ENCODE measurements at regions not wholly inside any gene's neighbourhood (a gene's known extent, or its start where the extent isn't known, plus 50 kb on each side); places are given as distances from the start of the nearest gene placed in this dataset.

DNA sequence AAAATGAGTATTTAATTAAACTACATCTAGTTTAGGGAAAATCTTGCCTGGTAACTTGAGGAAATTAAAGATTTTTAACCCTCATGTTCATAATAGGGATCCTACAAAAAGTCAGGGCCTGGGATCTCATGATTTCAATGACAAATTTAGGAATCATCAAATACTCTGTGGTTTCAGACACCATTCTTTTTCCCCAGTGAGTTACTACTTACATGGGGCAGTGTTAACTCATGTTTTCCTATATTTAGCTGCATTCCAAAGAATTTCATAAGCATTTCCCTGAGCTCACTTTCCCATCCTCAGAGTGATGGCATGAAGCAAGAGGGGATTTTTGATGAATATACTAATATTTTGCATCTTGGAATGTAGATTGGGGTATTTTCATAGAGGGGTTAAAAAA is 321.7 kb downstream of the CENPW start:
- TF ChIP-seq, protein P1, sequence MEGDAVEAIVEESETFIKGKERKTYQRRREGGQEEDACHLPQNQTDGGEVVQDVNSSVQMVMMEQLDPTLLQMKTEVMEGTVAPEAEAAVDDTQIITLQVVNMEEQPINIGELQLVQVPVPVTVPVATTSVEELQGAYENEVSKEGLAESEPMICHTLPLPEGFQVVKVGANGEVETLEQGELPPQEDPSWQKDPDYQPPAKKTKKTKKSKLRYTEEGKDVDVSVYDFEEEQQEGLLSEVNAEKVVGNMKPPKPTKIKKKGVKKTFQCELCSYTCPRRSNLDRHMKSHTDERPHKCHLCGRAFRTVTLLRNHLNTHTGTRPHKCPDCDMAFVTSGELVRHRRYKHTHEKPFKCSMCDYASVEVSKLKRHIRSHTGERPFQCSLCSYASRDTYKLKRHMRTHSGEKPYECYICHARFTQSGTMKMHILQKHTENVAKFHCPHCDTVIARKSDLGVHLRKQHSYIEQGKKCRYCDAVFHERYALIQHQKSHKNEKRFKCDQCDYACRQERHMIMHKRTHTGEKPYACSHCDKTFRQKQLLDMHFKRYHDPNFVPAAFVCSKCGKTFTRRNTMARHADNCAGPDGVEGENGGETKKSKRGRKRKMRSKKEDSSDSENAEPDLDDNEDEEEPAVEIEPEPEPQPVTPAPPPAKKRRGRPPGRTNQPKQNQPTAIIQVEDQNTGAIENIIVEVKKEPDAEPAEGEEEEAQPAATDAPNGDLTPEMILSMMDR (IDR thresholded peaks at IDR 0.05) = no peak
- TF ChIP-seq POLR2A (IDR thresholded peaks at IDR 0.05) = no peak
